H1 (cell line): ENCODE measurements at regions not wholly inside any gene's neighbourhood (a gene's known extent, or its start where the extent isn't known, plus 50 kb on each side); places are given as distances from the start of the nearest gene placed in this dataset.

ENCODE experiments used
- CTCF ChIA-PET: fragments of 300-600 bp; sonication (Branson Sonifier 250); formaldehyde crosslinking; loops from one replicate; lab custom pipeline; 2021; ENCODE audit not compliant: partially characterized antibody; lab: Charles Lee
- POLR2A ChIA-PET: fragments of 300-600 bp; sonication (Branson Sonifier 250); formaldehyde crosslinking; loops from one replicate; lab custom pipeline; 2021; ENCODE audit warnings: inconsistent platforms; ENCODE audit not compliant: partially characterized antibody; lab: Charles Lee
- DNase-seq, 2 experiments: peaks; one replicate each; pipeline versions ENCODE4 v3.0.0 to v3.0.0-alpha.2; 2010 to 2022; ENCODE audit warnings: low spot score in 2 of 2, low read depth in 1 of 2, mixed read lengths in 1 of 2
- FAIRE-seq: peaks from 2 replicates; lab custom pipeline; 2011; peaks lifted over from hg19 to GRCh38; lab: Jason Lieb, UNC
- H2AFZ ChIP-seq: 2 replicates; pipeline ENCODE4 v1.8.1; 2012; ENCODE audit warnings: low read length, inconsistent platforms
- H2AK5ac ChIP-seq: 2 replicates; pipeline ENCODE4 v1.6.1; 2013; ENCODE audit warnings: low read depth, low read length
- H2BK120ac ChIP-seq: replicated peaks from 2 replicates; pipeline ENCODE3; 2013; ENCODE audit warnings: low read depth, low read length, inconsistent platforms
- H2BK12ac ChIP-seq: 2 replicates; pipeline ENCODE4 v1.6.1; 2013; ENCODE audit warnings: low read depth, low read length
- H2BK15ac ChIP-seq: 2 replicates; pipeline ENCODE4 v1.6.1; 2013; ENCODE audit warnings: low read length
- H2BK20ac ChIP-seq: 2 replicates; pipeline ENCODE4 v1.6.1; 2013; ENCODE audit warnings: low read length
- H2BK5ac ChIP-seq: 2 replicates; pipeline ENCODE4 v1.6.1; 2013; ENCODE audit warnings: low read depth, low read length
- H3K14ac ChIP-seq: 2 replicates; pipeline ENCODE4 v1.6.1; 2013; ENCODE audit warnings: inconsistent platforms; ENCODE audit not compliant: insufficient read length
- H3K18ac ChIP-seq: 2 replicates; pipeline ENCODE4 v1.6.1; 2013; ENCODE audit warnings: low read length; ENCODE audit errors: extremely low read depth
- H3K23ac ChIP-seq: 2 replicates; pipeline ENCODE4 v1.6.1; 2013; ENCODE audit warnings: inconsistent platforms; ENCODE audit not compliant: insufficient read length
- H3K23me2 ChIP-seq: 2 replicates; pipeline ENCODE4 v1.6.1; 2013; ENCODE audit warnings: low read depth, low read length
- H3K27ac ChIP-seq: 2 replicates; pipeline ENCODE4 v1.6.1; 2011; ENCODE audit warnings: low read depth, low read length, inconsistent platforms
- H3K27me3 ChIP-seq, 4 experiments: replicated peaks in 1 of 4; 1 replicate in 1 of 4; 2 replicates in 3 of 4; pipeline versions ENCODE4 v1.6.1 to v1.8.1; 2011 to 2013; ENCODE audit warnings: low read length in 3 of 4, mild to moderate bottlenecking in 3 of 4, inconsistent platforms in 2 of 4, mixed read lengths in 2 of 4, moderate library complexity in 1 of 4; ENCODE audit not compliant: control insufficient read depth in 3 of 4, insufficient read depth in 3 of 4; ENCODE audit errors: extremely low read depth in 1 of 4
- H3K36me3 ChIP-seq, 4 experiments: 2 replicates each; pipeline versions ENCODE4 v1.6.1 to v1.8.1; 2011 to 2013; ENCODE audit warnings: mild to moderate bottlenecking in 4 of 4, low read length in 3 of 4, moderate library complexity in 2 of 4, control low read depth in 1 of 4, inconsistent platforms in 1 of 4; ENCODE audit not compliant: insufficient read depth in 4 of 4, control insufficient read depth in 2 of 4
- H3K4ac ChIP-seq: replicated peaks from 2 replicates; pipeline ENCODE3; 2013; ENCODE audit warnings: low read length, low read depth, mixed read lengths, inconsistent platforms; ENCODE audit not compliant: insufficient read length
- H3K4me1 ChIP-seq, 4 experiments: replicated peaks in 1 of 4; 1 replicate in 1 of 4; 2 replicates in 3 of 4; pipeline versions ENCODE4 v1.6.1 to v1.8.1; 2011 to 2013; ENCODE audit warnings: low read length in 3 of 4, inconsistent platforms in 2 of 4, mixed read lengths in 1 of 4; ENCODE audit not compliant: insufficient read depth in 4 of 4, control insufficient read depth in 3 of 4
- H3K4me2 ChIP-seq, 2 experiments: 2 replicates each; pipeline versions ENCODE4 v1.6.1 to v1.8.1; 2011 to 2013; ENCODE audit warnings: low read depth in 2 of 2, low read length in 2 of 2, control low read depth in 1 of 2, inconsistent platforms in 1 of 2, mild to moderate bottlenecking in 1 of 2; ENCODE audit not compliant: insufficient read depth in 1 of 2
- H3K4me3 ChIP-seq, 4 experiments: fragments of 200-600, 300-600 bp in 1 of 4; sonication (generic), shearing (Covaris generic), sonication (Bioruptor Twin) in 1 of 4; 2 replicates each; pipeline versions ENCODE4 v1.5.1 to v1.8.1; 2011 to 2016; ENCODE audit warnings: low read length in 4 of 4, low read depth in 3 of 4, control low read depth in 2 of 4, inconsistent platforms in 2 of 4, mild to moderate bottlenecking in 2 of 4, mixed read lengths in 1 of 4, moderate library complexity in 1 of 4; ENCODE audit not compliant: insufficient read depth in 2 of 4; ENCODE audit errors: extremely low read depth in 1 of 4
- H3K56ac ChIP-seq: replicated peaks from 2 replicates; pipeline ENCODE3; 2013; ENCODE audit warnings: low read depth, mild to moderate bottlenecking, mixed read lengths, low read length, inconsistent platforms; ENCODE audit not compliant: insufficient read length
- H3K79me1 ChIP-seq: 2 replicates; pipeline ENCODE4 v1.6.1; 2013; ENCODE audit warnings: low read depth, low read length, control low read depth
- H3K79me2 ChIP-seq, 2 experiments: 2 replicates each; pipeline versions ENCODE4 v1.6.1 to v1.8.1; 2012 to 2013; ENCODE audit warnings: low read length in 2 of 2, mild to moderate bottlenecking in 2 of 2, inconsistent platforms in 1 of 2; ENCODE audit not compliant: insufficient read depth in 2 of 2, control insufficient read depth in 1 of 2
- H3K9ac ChIP-seq, 4 experiments: replicated peaks in 1 of 4; 1 replicate in 1 of 4; 2 replicates in 3 of 4; pipeline versions ENCODE4 v1.6.1 to v1.8.1; 2011 to 2013; ENCODE audit warnings: low read depth in 3 of 4, low read length in 3 of 4, control low read depth in 2 of 4, mild to moderate bottlenecking in 2 of 4, moderate library complexity in 2 of 4, inconsistent platforms in 1 of 4; ENCODE audit errors: extremely low read depth in 1 of 4
- H3K9me3 ChIP-seq, 2 experiments: 2 replicates each; pipeline versions ENCODE4 v1.6.1 to v1.8.1; 2012 to 2013; ENCODE audit warnings: mild to moderate bottlenecking in 2 of 2, moderate library complexity in 2 of 2, control low read depth in 1 of 2, inconsistent platforms in 1 of 2, low read depth in 1 of 2, low read length in 1 of 2, mixed read lengths in 1 of 2; ENCODE audit not compliant: insufficient read depth in 2 of 2
- H4K20me1 ChIP-seq, 2 experiments: replicated peaks in 1 of 2; 2 replicates each; pipeline versions ENCODE3 to v1.8.1; 2011 to 2013; ENCODE audit warnings: inconsistent platforms in 2 of 2, low read length in 2 of 2, mild to moderate bottlenecking in 1 of 2; ENCODE audit not compliant: insufficient read depth in 2 of 2, control insufficient read depth in 1 of 2
- H4K5ac ChIP-seq: 2 replicates; pipeline ENCODE4 v1.6.1; 2013; ENCODE audit warnings: low read length, low read depth, mixed read lengths, inconsistent platforms; ENCODE audit not compliant: insufficient read length
- H4K8ac ChIP-seq: 2 replicates; pipeline ENCODE4 v1.8.0; 2013; ENCODE audit warnings: mild to moderate bottlenecking, moderate library complexity, low read length, inconsistent platforms; ENCODE audit not compliant: insufficient read depth; ENCODE audit errors: extremely low read depth
- H4K91ac ChIP-seq: replicated peaks from 2 replicates; pipeline ENCODE3; 2013; ENCODE audit warnings: low read length, mixed read lengths, inconsistent platforms; ENCODE audit not compliant: insufficient read length
- ASH2L ChIP-seq: fragments of 200-600, 300-600 bp; sonication (generic); IDR thresholded peaks from one replicate; pipeline ENCODE4 v1.7.1; 2017; ENCODE audit warnings: low read length
- BACH1 ChIP-seq: IDR thresholded peaks from 2 replicates; pipeline ENCODE4 v1.6.1; 2012; ENCODE audit warnings: low read length, improper control_type of control experiment
- BRCA1 ChIP-seq: IDR thresholded peaks from 2 replicates; pipeline ENCODE4 v1.6.1; 2012; ENCODE audit warnings: low read depth, low read length, improper control_type of control experiment
- CHD2 ChIP-seq: IDR thresholded peaks from 2 replicates; pipeline ENCODE4 v1.6.1; 2012; ENCODE audit warnings: low read length, improper control_type of control experiment
- CREB1 ChIP-seq: IDR thresholded peaks from 2 replicates; pipeline ENCODE4 v1.6.1; 2012; ENCODE audit warnings: inconsistent platforms
- CTBP2 ChIP-seq: IDR thresholded peaks from 2 replicates; pipeline ENCODE4 v1.7.0; 2011; ENCODE audit warnings: borderline replicate concordance, mild to moderate bottlenecking, moderate library complexity, mixed read lengths, low read length; ENCODE audit not compliant: insufficient read depth, insufficient read length
- CTCF ChIP-seq, 3 experiments: IDR thresholded peaks; 1 replicate in 2 of 3; 2 replicates in 1 of 3; pipeline versions ENCODE4 v1.5.1 to v1.6.1; 2011; ENCODE audit warnings: low read length in 3 of 3, mild to moderate bottlenecking in 3 of 3, inconsistent platforms in 2 of 3, low read depth in 1 of 3, moderate library complexity in 1 of 3; ENCODE audit not compliant: insufficient read depth in 1 of 3; ENCODE audit errors: control extremely low read depth in 1 of 3
- HDAC2 ChIP-seq, 2 experiments: fragments of 300-600 bp in 1 of 2; sonication (generic) in 1 of 2; IDR thresholded peaks; 2 replicates each; pipeline ENCODE4 v1.6.1; 2011 to 2012; ENCODE audit warnings: low read depth in 2 of 2, low read length in 2 of 2, mild to moderate bottlenecking in 2 of 2, moderate library complexity in 2 of 2, borderline replicate concordance in 1 of 2, inconsistent platforms in 1 of 2
- JUND ChIP-seq: IDR thresholded peaks from 2 replicates; pipeline ENCODE4 v1.6.1; 2011; ENCODE audit warnings: mild to moderate bottlenecking, improper control_type of control experiment, low read length
- YY1 ChIP-seq: IDR thresholded peaks from 2 replicates; pipeline ENCODE4 v1.6.1; 2011; ENCODE audit warnings: low read depth, mild to moderate bottlenecking, low read length
- WGBS, 2 experiments: shearing (Covaris generic) in 1 of 2; methylation state at CpG; one replicate each; pipeline versions ENCODE4 v1.1.6 to v1.1.7; 2013 to 2015; ENCODE audit warnings: low lambda C conversion rate in 2 of 2, mixed read lengths in 2 of 2, inconsistent platforms in 1 of 2, low coverage in 1 of 2, missing lambda C conversion rate in 1 of 2; ENCODE audit not compliant: insufficient replicate concordance in 2 of 2, insufficient coverage in 1 of 2, insufficient read length in 1 of 2; ENCODE audit errors: extremely low coverage in 1 of 2, missing lambda C conversion rate in 1 of 2; 5-methylcytosine and 5-hydroxymethylcytosine counted together

GRCh38 chr6:76862936-76863335 is 600.4 kb downstream of the HTR1B start:
- H3K27me3 ChIP-seq = no peaks in the 10 kb centered on the region
- no peak overlapping the region for H3K9ac ChIP-seq
- H2BK12ac ChIP-seq = no peak overlapping the region
- WGBS, 2 experiments = 6% methylated on average over 1 of the region's 1 CpG; no CpG with 5 or more reads in 1 of the 2 experiments
- POLR2A ChIA-PET = no interaction called here
- no peak overlapping the region for H2AFZ ChIP-seq
- no peak overlapping the region for H3K4ac ChIP-seq
- H3K14ac ChIP-seq = no peak overlapping the region
- no peak overlapping the region for H3K18ac ChIP-seq
- TF ChIP-seq CHD2 = no peak
- TF ChIP-seq CREB1 = no peak
- no peak for TF ChIP-seq YY1
- no peak for TF ChIP-seq JUND
- no peak for TF ChIP-seq BRCA1
- no peak for TF ChIP-seq CTBP2
- TF ChIP-seq CTCF (IDR thresholded peaks at IDR 0.05; ENCODE audit: control extremely low read depth in 1 of 3, insufficient read depth in 1 of 3, low read depth in 1 of 3, low read length in 3 of 3) = no peak
- no peak for TF ChIP-seq ASH2L
- TF ChIP-seq HDAC2 (IDR thresholded peaks at IDR 0.05; ENCODE audit: borderline replicate concordance in 1 of 2, low read depth in 2 of 2, low read length in 2 of 2) = no peak
- TF ChIP-seq BACH1 = no peak
- H3K23me2 ChIP-seq = 0 out of 2 replicates have a peak, but pooled peaks cover 2% of the 10 kb centered on the region
- DNase-seq (no peak), FAIRE-seq (no peak)
- H2BK20ac ChIP-seq = no peak overlapping the region
- H3K79me2 ChIP-seq = no peaks in the 10 kb centered on the region
- peaks cover 0 to 5% (median 3%) of the 10 kb centered on the region in 4 experiments; a peak in 4 of 7 replicates for H3K4me1 ChIP-seq
- H2BK5ac ChIP-seq = no peak overlapping the region
- no peak overlapping the region for H3K23ac ChIP-seq
- no peak overlapping the region for H2BK120ac ChIP-seq
- no peak overlapping the region for H3K56ac ChIP-seq
- no peak overlapping the region for H4K91ac ChIP-seq
- no peak overlapping the region for H2AK5ac ChIP-seq
- no peaks in the 10 kb centered on the region for H3K79me1 ChIP-seq
- CTCF ChIA-PET = interaction anchor here (0.8 to 2.7 kb wide), 6 partner anchors 12 to 462 kb away, joined by 3 to 12 read pairs (median 3); no protein-coding TSS in a partner anchor
- H4K8ac ChIP-seq = no peak overlapping the region
- no peaks in the 10 kb centered on the region for H4K20me1 ChIP-seq
- H3K9me3 ChIP-seq = no peaks in the 10 kb centered on the region
- no peak overlapping the region for H3K27ac ChIP-seq
- H3K4me2 ChIP-seq = no peak overlapping the region
- no peak overlapping the region for H3K4me3 ChIP-seq
- H3K36me3 ChIP-seq = peaks cover 0 to 3% (median 0%) of the 10 kb centered on the region in 4 experiments; a peak in 1 of 8 replicates
- no peak overlapping the region for H2BK15ac ChIP-seq
- H4K5ac ChIP-seq = no peak overlapping the region
